Esophagus muscularis mucosa (tissue), 4 donors: ENCODE measurements at regions not wholly inside any gene's neighbourhood (a gene's known extent, or its start where the extent isn't known, plus 50 kb on each side); places are given as distances from the start of the nearest gene placed in this dataset.

Experiments used
- EP300 ChIP-seq: sonication (generic); formaldehyde crosslinking; IDR thresholded peaks from one replicate; pipeline ENCODE4 v1.6.1; 2017; ENCODE audit warnings: antibody characterized with exemption
- POLR2A ChIP-seq: fragments of 450-650 bp; IDR thresholded peaks from one replicate; pipeline ENCODE4 v1.6.1; 2017; ENCODE audit warnings: antibody characterized with exemption, moderate library complexity, mild to moderate bottlenecking, low read depth
- POLR2AphosphoS5 ChIP-seq, 2 donors: sonication (generic); formaldehyde crosslinking; IDR thresholded peaks; one replicate each; pipeline ENCODE4 v1.6.1; 2017; ENCODE audit warnings: antibody characterized with exemption in 2 of 2
- TF ChIP-seq, protein P1 (sequence below), 3 experiments: fragments of 200-600 bp in 2 of 3; fragments of 450-650 bp in 1 of 3; sonication (generic) in 2 of 3; IDR thresholded peaks; one replicate each; pipeline ENCODE4 v1.5.1; 2017 to 2019; ENCODE audit warnings: antibody characterized with exemption in 3 of 3, mild to moderate bottlenecking in 2 of 3, moderate library complexity in 1 of 3

GRCh38 chr2:144753416-144753815 lies 233.5 kb upstream of the ZEB2 start:
- TF ChIP-seq POLR2A (no peak), EP300 (no peak), POLR2AphosphoS5 (IDR thresholded peaks at IDR 0.05) (no peak)
- TF ChIP-seq, protein P1, sequence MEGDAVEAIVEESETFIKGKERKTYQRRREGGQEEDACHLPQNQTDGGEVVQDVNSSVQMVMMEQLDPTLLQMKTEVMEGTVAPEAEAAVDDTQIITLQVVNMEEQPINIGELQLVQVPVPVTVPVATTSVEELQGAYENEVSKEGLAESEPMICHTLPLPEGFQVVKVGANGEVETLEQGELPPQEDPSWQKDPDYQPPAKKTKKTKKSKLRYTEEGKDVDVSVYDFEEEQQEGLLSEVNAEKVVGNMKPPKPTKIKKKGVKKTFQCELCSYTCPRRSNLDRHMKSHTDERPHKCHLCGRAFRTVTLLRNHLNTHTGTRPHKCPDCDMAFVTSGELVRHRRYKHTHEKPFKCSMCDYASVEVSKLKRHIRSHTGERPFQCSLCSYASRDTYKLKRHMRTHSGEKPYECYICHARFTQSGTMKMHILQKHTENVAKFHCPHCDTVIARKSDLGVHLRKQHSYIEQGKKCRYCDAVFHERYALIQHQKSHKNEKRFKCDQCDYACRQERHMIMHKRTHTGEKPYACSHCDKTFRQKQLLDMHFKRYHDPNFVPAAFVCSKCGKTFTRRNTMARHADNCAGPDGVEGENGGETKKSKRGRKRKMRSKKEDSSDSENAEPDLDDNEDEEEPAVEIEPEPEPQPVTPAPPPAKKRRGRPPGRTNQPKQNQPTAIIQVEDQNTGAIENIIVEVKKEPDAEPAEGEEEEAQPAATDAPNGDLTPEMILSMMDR (IDR thresholded peaks at IDR 0.05) = no peak
